SU-DHL-6 (cell line): ENCODE measurements at regions not wholly inside any gene's neighbourhood (a gene's known extent, or its start where the extent isn't known, plus 50 kb on each side); places are given as distances from the start of the nearest gene placed in this dataset.

Experiments used
- EZH2phosphoT487 ChIP-seq: fragments of 200-600 bp; sonication (generic), shearing (Covaris generic); conservative IDR thresholded peaks from 2 replicates; pipeline ENCODE4 v1.6.1; 2018; ENCODE audit warnings: mild to moderate bottlenecking, antibody characterized with exemption, low read length, moderate library complexity, mixed read lengths
- TF ChIP-seq, protein P1 (sequence below): fragments of 200-600 bp; sonication (generic); IDR thresholded peaks from one replicate; pipeline ENCODE4 v1.5.1; 2017; ENCODE audit warnings: antibody characterized with exemption, mild to moderate bottlenecking, low read length, moderate library complexity; ENCODE audit not compliant: insufficient read depth, poor library complexity, severe bottlenecking

GRCh38 chr5:53164478-53165165 lies 55.1 kb upstream of the MOCS2 start:
- TF ChIP-seq, protein P1, sequence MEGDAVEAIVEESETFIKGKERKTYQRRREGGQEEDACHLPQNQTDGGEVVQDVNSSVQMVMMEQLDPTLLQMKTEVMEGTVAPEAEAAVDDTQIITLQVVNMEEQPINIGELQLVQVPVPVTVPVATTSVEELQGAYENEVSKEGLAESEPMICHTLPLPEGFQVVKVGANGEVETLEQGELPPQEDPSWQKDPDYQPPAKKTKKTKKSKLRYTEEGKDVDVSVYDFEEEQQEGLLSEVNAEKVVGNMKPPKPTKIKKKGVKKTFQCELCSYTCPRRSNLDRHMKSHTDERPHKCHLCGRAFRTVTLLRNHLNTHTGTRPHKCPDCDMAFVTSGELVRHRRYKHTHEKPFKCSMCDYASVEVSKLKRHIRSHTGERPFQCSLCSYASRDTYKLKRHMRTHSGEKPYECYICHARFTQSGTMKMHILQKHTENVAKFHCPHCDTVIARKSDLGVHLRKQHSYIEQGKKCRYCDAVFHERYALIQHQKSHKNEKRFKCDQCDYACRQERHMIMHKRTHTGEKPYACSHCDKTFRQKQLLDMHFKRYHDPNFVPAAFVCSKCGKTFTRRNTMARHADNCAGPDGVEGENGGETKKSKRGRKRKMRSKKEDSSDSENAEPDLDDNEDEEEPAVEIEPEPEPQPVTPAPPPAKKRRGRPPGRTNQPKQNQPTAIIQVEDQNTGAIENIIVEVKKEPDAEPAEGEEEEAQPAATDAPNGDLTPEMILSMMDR: no peak
- TF ChIP-seq EZH2phosphoT487: no peak
